Glomerular visceral epithelial cell (primary cell): ENCODE measurements at regions not wholly inside any gene's neighbourhood (a gene's known extent, or its start where the extent isn't known, plus 50 kb on each side); places are given as distances from the start of the nearest gene placed in this dataset.
"Not testable (repeated sequence)": the region's sequence is repeated elsewhere in the genome, so short reads cannot be mapped to it uniquely, and the experiment has no call there.

Source experiments
- DNase-seq: peaks from one replicate; pipeline ENCODE4 v3.0.0-alpha.2; 2016; ENCODE audit errors: extremely low spot score

- no peak for DNase-seq
These were observed 122.1 kb upstream of the MMADHC start for GRCh38 chr2:149709496-149710263.

- DNase-seq, result no peak
These were observed 115.7 kb upstream of the MMADHC start for GRCh38 chr2:149703281-149703680.

- DNase-seq, result no peak
These were observed 115.0 kb upstream of the MMADHC start for GRCh38 chr2:149702571-149702970.

GRCh38 chr2:149701241-149701640 lies 113.7 kb upstream of the MMADHC start:
- no peak for DNase-seq

- DNase-seq, result no peak
These were observed 105.4 kb upstream of the MMADHC start for GRCh38 chr2:149692961-149693396.

GRCh38 chr2:149690825-149691224 lies 103.2 kb upstream of the MMADHC start:
- DNase-seq, result no peak

- no peak for DNase-seq
These were observed 99.5 kb upstream of the MMADHC start for GRCh38 chr2:149687052-149687427.

- DNase-seq, result no peak
These were observed 98.8 kb upstream of the MMADHC start for GRCh38 chr2:149686136-149687051.

- not testable (repeated sequence) for DNase-seq
These were observed 97.8 kb upstream of the MMADHC start for GRCh38 chr2:149685401-149685800.

- peak; percentile 35 for DNase-seq
These were observed 91.7 kb upstream of the MMADHC start for GRCh38 chr2:149679286-149679685.

GRCh38 chr2:149677416-149677815 lies 89.8 kb upstream of the MMADHC start:
- DNase-seq, result no peak

GRCh38 chr2:149670086-149670485 lies 82.5 kb upstream of the MMADHC start:
- no peak for DNase-seq

- no peak for DNase-seq
These were observed 79.3 kb upstream of the MMADHC start for GRCh38 chr2:149666809-149667320.

GRCh38 chr2:149664896-149665295 lies 77.3 kb upstream of the MMADHC start:
- no peak for DNase-seq

- DNase-seq, result no peak
These were observed 75.0 kb upstream of the MMADHC start for GRCh38 chr2:149662556-149662955.

GRCh38 chr2:149661844-149662243 lies 74.3 kb upstream of the MMADHC start:
- peak; percentile 65 for DNase-seq

GRCh38 chr2:149658553-149658952 lies 71.0 kb upstream of the MMADHC start:
- DNase-seq, result no peak

- DNase-seq, result no peak
These were observed 69.9 kb upstream of the MMADHC start for GRCh38 chr2:149657401-149658040.

GRCh38 chr2:149656996-149657395 lies 69.4 kb upstream of the MMADHC start:
- no peak for DNase-seq

GRCh38 chr2:149653831-149654445 lies 66.4 kb upstream of the MMADHC start:
- DNase-seq, result no peak

GRCh38 chr2:149652926-149653325 lies 65.4 kb upstream of the MMADHC start:
- no peak for DNase-seq

- DNase-seq, result no peak
These were observed 65.0 kb upstream of the MMADHC start for GRCh38 chr2:149652526-149652925.
